ENCODE measurements at regions not wholly inside any gene's neighbourhood (a gene's known extent, or its start where the extent isn't known, plus 50 kb on each side); places are given as distances from the start of the nearest gene placed in this dataset.

- intact Hi-C loops (cut with micrococcal nuclease) (no loop called here), in situ Hi-C loops (cut with MboI; ENCODE audit: low sequenced_read_pairs) (no loop called here), dilution Hi-C loops (cut with HindIII; ENCODE audit: low sequenced_read_pairs, unreplicated experiment) (no loop called here)
- no peak overlapping the region for H2AK9ac ChIP-seq (replicated peaks; ENCODE audit: low read depth, low read length, poor library complexity)
- H3K9me1 ChIP-seq (ENCODE audit: insufficient read depth, low read length): no peaks in the 10 kb centered on the region; the same call in 1 of the 2 replicates
- no peak overlapping the region for H3K4ac ChIP-seq (ENCODE audit: low read depth, low read length)
- no peak overlapping the region for H4K8ac ChIP-seq (ENCODE audit: low read depth in 2 of 2, low read length in 2 of 2)
- no peak overlapping the region for H3K27ac ChIP-seq (ENCODE audit: insufficient read depth, low read length)
- no peak for ATAC-seq (ENCODE audit: low read depth)
- H3K9me3 ChIP-seq (ENCODE audit: control insufficient read depth, insufficient read depth, low read length): no peaks in the 10 kb centered on the region
- H3K79me1 ChIP-seq (ENCODE audit: low read depth in 1 of 2, low read length in 2 of 2): no peaks in the 10 kb centered on the region
- TF ChIP-seq CEBPB (IDR thresholded peaks at IDR 0.05; ENCODE audit: low read depth, low read length): no peak
- TF ChIP-seq MXI1 (IDR thresholded peaks at IDR 0.05; ENCODE audit: borderline replicate concordance, low read depth, low read length): no peak
- no peak for TF ChIP-seq BHLHE40 (IDR thresholded peaks at IDR 0.05; ENCODE audit: low read depth, low read length)
- TF ChIP-seq RFX5 (IDR thresholded peaks at IDR 0.05; ENCODE audit: low read depth, low read length): no peak
- no peak for TF ChIP-seq MAFK (IDR thresholded peaks at IDR 0.05; ENCODE audit: low read depth, low read length)
- no peak for TF ChIP-seq RCOR1 (IDR thresholded peaks at IDR 0.05; ENCODE audit: insufficient replicate concordance, low read length)
- TF ChIP-seq MAZ (IDR thresholded peaks at IDR 0.05; ENCODE audit: borderline replicate concordance, low read depth, low read length): no peak
- no peak for TF ChIP-seq CHD1 (IDR thresholded peaks at IDR 0.05; ENCODE audit: low read depth, low read length)
- TF ChIP-seq CTCF (conservative IDR thresholded peaks at IDR 0.05; ENCODE audit: low read depth, low read length): no peak
- TF ChIP-seq RAD21 (IDR thresholded peaks at IDR 0.05; ENCODE audit: low read length): no peak
- no peak for TF ChIP-seq ELK1 (IDR thresholded peaks at IDR 0.05; ENCODE audit: borderline replicate concordance, low read depth, low read length)
- TF ChIP-seq POLR2A (IDR thresholded peaks at IDR 0.05; ENCODE audit: low read depth, low read length): no peak
- TF ChIP-seq USF2 (IDR thresholded peaks at IDR 0.05; ENCODE audit: low read depth, low read length): no peak
- no peak for TF ChIP-seq FOS (IDR thresholded peaks at IDR 0.05; ENCODE audit: low read depth, low read length)
- no peak for TF ChIP-seq NFE2L2 (IDR thresholded peaks at IDR 0.05; ENCODE audit: low read depth, low read length)
- no peak for TF ChIP-seq SMC3 (IDR thresholded peaks at IDR 0.05; ENCODE audit: low read depth, low read length)
- H3K23ac ChIP-seq (ENCODE audit: low read depth, low read length): no peak overlapping the region
- no TSS peak for BruUV-seq (replicated peaks)
- no peak overlapping the region for H4K91ac ChIP-seq (ENCODE audit: insufficient read depth, low read depth, low read length)
- H3K4me2 ChIP-seq (ENCODE audit: low read depth, low read length): no peak overlapping the region
- no peak overlapping the region for H2BK15ac ChIP-seq (ENCODE audit: low read depth, low read length)
- no peak overlapping the region for H3K4me3 ChIP-seq (ENCODE audit: insufficient read depth, low read depth, low read length)
- no peaks in the 10 kb centered on the region for H3K36me3 ChIP-seq (ENCODE audit: control insufficient read depth, insufficient read depth, low read length)
- H3K14ac ChIP-seq (replicated peaks; ENCODE audit: low read depth, low read length): no peak overlapping the region
- ChIA-PET POLR2A (ENCODE audit: unreplicated experiment) (no interaction called here), CTCF (no interaction called here)
- H4K20me1 ChIP-seq (ENCODE audit: insufficient read depth, low read length): no peaks in the 10 kb centered on the region
- H3K18ac ChIP-seq (ENCODE audit: low read depth, low read length): no peak overlapping the region
- H3K27me3 ChIP-seq (ENCODE audit: control insufficient read depth, insufficient read depth, low read length): no peaks in the 10 kb centered on the region; the same call in none of the 2 replicates
- no peak overlapping the region for H2AFZ ChIP-seq (replicated peaks; ENCODE audit: low read length, poor library complexity)
- H4K5ac ChIP-seq (ENCODE audit: low read depth, low read length): no peak overlapping the region
- no peak overlapping the region for H3K56ac ChIP-seq (ENCODE audit: extremely low read depth, insufficient read depth, low read length)
- no peaks in the 10 kb centered on the region for H3K4me1 ChIP-seq (ENCODE audit: control insufficient read depth, insufficient read depth, low read length)
- no peak overlapping the region for H2BK5ac ChIP-seq (ENCODE audit: low read depth, low read length, poor library complexity, severe bottlenecking)
- no CpG with 5 or more reads among the region's 3 CpGs for WGBS, 2 experiments (ENCODE audit: extremely low coverage in 2 of 2, insufficient read length in 1 of 2)
- no peak overlapping the region for H2AK5ac ChIP-seq (ENCODE audit: low read depth, low read length)
- no peak for DNase-seq
- no peak overlapping the region for H2BK120ac ChIP-seq (ENCODE audit: low read depth, low read length)
- H2BK20ac ChIP-seq (ENCODE audit: low read depth, low read length): no peak overlapping the region
- H3K9ac ChIP-seq (ENCODE audit: low read depth, low read length): no peak overlapping the region
Observed at GRCh38 chr15:47644722-47645121, 72.6 kb upstream of the SEMA6D start.

Measured in IMR-90 (cell line).